ENCODE measurements at regions not wholly inside any gene's neighbourhood (a gene's known extent, or its start where the extent isn't known, plus 50 kb on each side); places are given as distances from the start of the nearest gene placed in this dataset.

GRCh38 chr5:145345511-145346287 is 489.4 kb downstream of the PRELID2 start:
- no peak for DNase-seq

- DNase-seq: no peak
These were observed 493.3 kb downstream of the PRELID2 start for GRCh38 chr5:145341842-145342241.

GRCh38 chr5:145340099-145340498 is 495.0 kb downstream of the PRELID2 start:
- DNase-seq: no peak

- DNase-seq: no peak
These were observed 510.2 kb downstream of the PRELID2 start for GRCh38 chr5:145324767-145325479.

DNA sequence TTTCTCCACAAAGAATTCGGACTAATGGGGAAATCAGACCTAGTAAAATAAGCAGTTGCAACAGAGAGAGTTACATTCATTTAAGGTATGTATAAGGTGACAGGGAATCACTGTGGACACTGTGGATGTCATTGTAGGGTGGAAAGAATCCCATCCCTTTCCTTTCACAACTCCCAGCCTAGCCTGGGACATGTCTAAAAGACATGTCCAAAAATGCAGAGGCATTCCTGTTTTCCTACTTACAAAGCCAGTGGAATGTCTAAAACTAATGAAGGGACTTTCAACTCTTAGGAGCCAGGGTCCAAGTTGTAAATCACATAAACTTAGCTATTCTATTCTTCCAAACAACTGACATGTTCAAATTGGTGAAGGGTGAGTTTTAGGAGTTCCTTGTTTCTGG is 511.0 kb downstream of the PRELID2 start:
- DNase-seq: no peak

DNA sequence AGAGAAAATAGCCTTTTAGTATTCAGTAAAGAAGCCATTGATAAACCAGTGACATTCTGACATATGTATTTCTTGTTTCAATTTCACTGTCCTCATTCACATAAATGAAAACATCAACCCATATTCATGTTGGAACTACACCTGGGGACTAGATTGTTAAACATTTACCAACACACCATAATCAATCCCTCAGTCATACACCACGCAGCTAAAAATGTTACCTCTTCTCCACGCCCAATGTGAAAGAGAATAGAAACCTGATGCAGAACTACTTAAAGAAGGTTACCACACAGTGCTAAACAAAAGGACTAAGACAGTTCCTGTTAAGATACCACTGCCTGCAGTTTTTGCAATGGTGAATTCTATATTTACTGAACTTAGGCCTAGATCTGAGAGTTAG is 518.9 kb downstream of the PRELID2 start:
- DNase-seq: no peak

- DNase-seq: no peak
These were observed 527.2 kb downstream of the PRELID2 start for GRCh38 chr5:145307866-145308382.

- no peak for DNase-seq
These were observed 539.8 kb downstream of the PRELID2 start for GRCh38 chr5:145295236-145295835.

GRCh38 chr5:145294331-145294730 is 540.8 kb downstream of the PRELID2 start:
- DNase-seq: no peak

GRCh38 chr5:145293716-145294115 is 541.4 kb downstream of the PRELID2 start:
- DNase-seq: no peak

GRCh38 chr5:145292278-145292677 is 542.9 kb downstream of the PRELID2 start:
- no peak for DNase-seq

- DNase-seq: no peak
These were observed 551.9 kb downstream of the PRELID2 start for GRCh38 chr5:145283141-145283810.

GRCh38 chr5:145280806-145281205 is 554.3 kb downstream of the PRELID2 start:
- DNase-seq: no peak

DNA sequence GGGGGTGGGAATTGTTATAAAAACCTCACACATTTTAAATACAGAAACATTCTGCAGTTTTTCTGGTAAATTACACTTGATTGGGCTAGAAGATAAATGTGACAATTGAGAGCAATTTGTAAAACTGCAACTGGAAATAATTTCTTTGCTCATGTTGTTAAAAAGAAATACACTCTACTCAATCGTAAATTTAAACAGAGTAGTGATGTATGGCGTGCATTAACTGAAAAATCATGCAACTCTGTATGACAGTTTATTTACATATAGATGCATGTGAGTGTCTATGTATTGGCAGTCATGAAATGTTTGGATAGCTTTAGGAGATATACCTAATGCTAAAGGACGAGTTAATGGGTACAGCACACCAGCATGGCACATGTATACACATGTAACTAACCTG is 554.9 kb downstream of the PRELID2 start:
- no peak for DNase-seq

DNA sequence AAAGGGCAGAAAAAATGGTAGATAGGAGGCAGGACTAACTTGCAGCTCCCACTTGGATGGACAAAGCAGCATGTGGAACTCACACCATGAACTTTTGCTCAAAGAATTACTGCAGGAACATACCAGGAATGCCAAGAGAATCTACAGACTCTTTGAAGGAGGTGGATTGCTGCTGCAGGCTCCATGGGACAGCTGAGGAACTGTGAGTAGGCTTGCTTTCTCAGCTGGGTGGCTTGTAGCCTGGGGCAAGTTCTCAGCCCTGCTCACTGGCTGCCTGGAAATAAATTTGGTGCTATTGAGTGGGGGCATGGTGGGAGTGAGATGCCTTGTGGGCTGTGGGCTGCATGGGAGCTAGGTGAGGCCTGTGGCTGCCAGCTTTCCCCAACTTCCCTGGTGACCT is 574.5 kb downstream of the PRELID2 start:
- DNase-seq: no peak

- no peak for DNase-seq
These were observed 587.4 kb downstream of the PRELID2 start for GRCh38 chr5:145247745-145248040.

GRCh38 chr5:145246961-145247744 is 588.0 kb downstream of the PRELID2 start:
- no peak for DNase-seq

- DNase-seq: no peak
These were observed 588.8 kb downstream of the PRELID2 start for GRCh38 chr5:145246379-145246778.

DNA sequence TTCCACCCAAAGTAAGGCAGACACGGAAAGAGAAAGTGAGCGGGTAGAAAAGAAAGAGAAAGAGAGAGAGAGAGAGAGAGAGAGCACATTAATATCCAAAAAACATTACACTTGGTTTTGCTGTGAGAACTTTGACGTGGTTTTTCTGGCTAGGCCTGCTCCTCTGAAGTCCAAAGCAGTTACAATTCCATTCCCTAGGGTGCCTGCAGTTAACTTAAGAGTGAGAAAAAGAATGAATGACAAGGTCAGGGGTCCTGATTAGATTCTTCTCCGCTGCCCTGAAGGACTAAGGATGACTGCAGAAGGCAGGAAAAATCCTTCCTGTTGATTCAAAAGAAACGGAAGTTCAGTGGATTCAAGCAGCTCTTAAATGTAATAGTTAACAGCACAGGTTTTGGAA is 589.8 kb downstream of the PRELID2 start:
- no peak for DNase-seq

- no peak for DNase-seq
These were observed 590.4 kb downstream of the PRELID2 start for GRCh38 chr5:145244788-145245187.

GRCh38 chr5:145244251-145244650 is 590.9 kb downstream of the PRELID2 start:
- no peak for DNase-seq

- DNase-seq: no peak
These were observed 592.1 kb downstream of the PRELID2 start for GRCh38 chr5:145243016-145243415.

DNA sequence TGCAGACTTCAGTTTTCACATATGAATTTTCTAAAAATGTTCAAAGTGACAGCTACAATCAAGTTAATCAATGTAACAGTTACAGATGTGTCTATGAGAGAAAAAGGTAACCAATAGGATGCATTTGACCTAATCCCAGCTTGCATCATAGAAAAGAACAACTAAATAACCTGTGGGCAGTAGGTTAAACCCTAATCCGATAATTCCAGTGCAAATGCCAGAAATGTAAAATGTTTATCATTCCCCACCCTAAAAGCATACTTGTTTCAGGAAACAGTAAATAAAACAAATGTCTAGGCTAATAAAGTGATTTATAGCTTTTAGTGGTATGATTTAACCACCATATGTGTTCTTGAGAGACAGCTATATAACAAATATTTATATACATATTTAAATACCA is 592.6 kb downstream of the PRELID2 start:
- no peak for DNase-seq

Measured in NCI-H1930 (cell line).